PFSK-1 (cell line): ENCODE measurements at regions not wholly inside any gene's neighbourhood (a gene's known extent, or its start where the extent isn't known, plus 50 kb on each side); places are given as distances from the start of the nearest gene placed in this dataset.

ENCODE experiments used
- FOXP2 ChIP-seq: optimal IDR thresholded peaks from 2 replicates; pipeline ENCODE3; 2011; ENCODE audit warnings: borderline replicate concordance, control low read depth, inconsistent platforms; ENCODE audit not compliant: insufficient read depth; ENCODE audit errors: extremely low read length, extremely low read depth
- POLR2AphosphoS5 ChIP-seq: IDR thresholded peaks from 2 replicates; pipeline ENCODE4 v1.6.1; 2012; ENCODE audit warnings: low read depth, mild to moderate bottlenecking, control low read depth, low read length, moderate library complexity
- SIN3A ChIP-seq: IDR thresholded peaks from 2 replicates; pipeline ENCODE4 v1.6.1; 2012; ENCODE audit warnings: mild to moderate bottlenecking, low read length, moderate library complexity, borderline replicate concordance; ENCODE audit not compliant: insufficient read depth
- TAF1 ChIP-seq: IDR thresholded peaks from 2 replicates; pipeline ENCODE4 v1.6.1; 2012; ENCODE audit warnings: low read length, control low read depth, borderline replicate concordance; ENCODE audit not compliant: insufficient read depth
- TF ChIP-seq, protein P1 (sequence below), 2 experiments: IDR thresholded peaks; 2 replicates each; pipeline versions ENCODE4 v1.6.1 to v1.8.0; 2011 to 2012; ENCODE audit warnings: low read depth in 2 of 2, low read length in 2 of 2, control low read depth in 1 of 2, inconsistent platforms in 1 of 2, mild to moderate bottlenecking in 1 of 2, moderate library complexity in 1 of 2; ENCODE audit not compliant: insufficient read depth in 1 of 2

DNA sequence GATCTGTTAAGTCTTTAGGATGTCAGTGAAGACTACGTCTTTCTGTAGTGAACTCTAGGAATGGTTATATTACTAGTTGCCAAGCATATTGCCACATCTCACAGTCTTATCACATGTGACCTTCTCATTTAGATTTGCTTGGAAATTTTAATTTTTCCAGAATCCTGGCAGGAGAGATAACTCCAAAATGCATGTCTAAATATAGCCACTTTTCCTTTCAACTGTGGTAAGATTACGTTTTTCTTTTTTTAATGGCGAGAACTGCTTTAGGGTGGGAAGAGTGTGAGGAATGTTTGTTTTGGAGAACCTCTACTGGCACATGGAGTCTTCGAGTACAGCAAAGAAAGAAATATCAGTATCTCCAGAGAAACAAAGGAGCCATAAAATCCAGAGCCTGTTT, 91.7 kb upstream of the ADAMTSL1 start:
- TF ChIP-seq POLR2AphosphoS5 (no peak), SIN3A (no peak), TAF1 (no peak), FOXP2 (no peak)
- TF ChIP-seq, protein P1, sequence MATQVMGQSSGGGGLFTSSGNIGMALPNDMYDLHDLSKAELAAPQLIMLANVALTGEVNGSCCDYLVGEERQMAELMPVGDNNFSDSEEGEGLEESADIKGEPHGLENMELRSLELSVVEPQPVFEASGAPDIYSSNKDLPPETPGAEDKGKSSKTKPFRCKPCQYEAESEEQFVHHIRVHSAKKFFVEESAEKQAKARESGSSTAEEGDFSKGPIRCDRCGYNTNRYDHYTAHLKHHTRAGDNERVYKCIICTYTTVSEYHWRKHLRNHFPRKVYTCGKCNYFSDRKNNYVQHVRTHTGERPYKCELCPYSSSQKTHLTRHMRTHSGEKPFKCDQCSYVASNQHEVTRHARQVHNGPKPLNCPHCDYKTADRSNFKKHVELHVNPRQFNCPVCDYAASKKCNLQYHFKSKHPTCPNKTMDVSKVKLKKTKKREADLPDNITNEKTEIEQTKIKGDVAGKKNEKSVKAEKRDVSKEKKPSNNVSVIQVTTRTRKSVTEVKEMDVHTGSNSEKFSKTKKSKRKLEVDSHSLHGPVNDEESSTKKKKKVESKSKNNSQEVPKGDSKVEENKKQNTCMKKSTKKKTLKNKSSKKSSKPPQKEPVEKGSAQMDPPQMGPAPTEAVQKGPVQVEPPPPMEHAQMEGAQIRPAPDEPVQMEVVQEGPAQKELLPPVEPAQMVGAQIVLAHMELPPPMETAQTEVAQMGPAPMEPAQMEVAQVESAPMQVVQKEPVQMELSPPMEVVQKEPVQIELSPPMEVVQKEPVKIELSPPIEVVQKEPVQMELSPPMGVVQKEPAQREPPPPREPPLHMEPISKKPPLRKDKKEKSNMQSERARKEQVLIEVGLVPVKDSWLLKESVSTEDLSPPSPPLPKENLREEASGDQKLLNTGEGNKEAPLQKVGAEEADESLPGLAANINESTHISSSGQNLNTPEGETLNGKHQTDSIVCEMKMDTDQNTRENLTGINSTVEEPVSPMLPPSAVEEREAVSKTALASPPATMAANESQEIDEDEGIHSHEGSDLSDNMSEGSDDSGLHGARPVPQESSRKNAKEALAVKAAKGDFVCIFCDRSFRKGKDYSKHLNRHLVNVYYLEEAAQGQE (IDR thresholded peaks at IDR 0.05; ENCODE audit: insufficient read depth in 1 of 2, low read depth in 2 of 2, low read length in 2 of 2), result no peak
